Nephron progenitor cell (in vitro differentiated cells): ENCODE measurements at regions not wholly inside any gene's neighbourhood (a gene's known extent, or its start where the extent isn't known, plus 50 kb on each side); places are given as distances from the start of the nearest gene placed in this dataset.

ENCODE experiments used
- DNase-seq: peaks from one replicate; pipeline ENCODE4 v3.0.0; 2021
- H3K27ac Mint-ChIP-seq: 2 replicates; pipeline ENCODE4 v1.8.0; 2021; ENCODE audit warnings: mild to moderate bottlenecking, moderate library complexity, mixed read lengths
- H3K27me3 Mint-ChIP-seq: 2 replicates; pipeline ENCODE4 v1.8.0; 2021; ENCODE audit warnings: mild to moderate bottlenecking, low read depth, mixed read lengths; ENCODE audit not compliant: poor library complexity
- H3K36me3 Mint-ChIP-seq: 2 replicates; pipeline ENCODE4 v1.8.0; 2021; ENCODE audit warnings: low read depth, mixed read lengths
- H3K4me1 Mint-ChIP-seq: 2 replicates; pipeline ENCODE4 v1.8.0; 2021; ENCODE audit warnings: mixed read lengths
- H3K4me3 Mint-ChIP-seq: 2 replicates; pipeline ENCODE4 v1.8.0; 2021; ENCODE audit warnings: mild to moderate bottlenecking, moderate library complexity, mixed read lengths
- H3K9me3 Mint-ChIP-seq: 2 replicates; pipeline ENCODE4 v1.8.0; 2021; ENCODE audit warnings: mild to moderate bottlenecking, moderate library complexity, mixed read lengths
- TF ChIP-seq, protein P1 (sequence below): fragments of 200-600 bp; sonication (generic); IDR thresholded peaks from 2 replicates; pipeline ENCODE4 v1.5.0; 2021; ENCODE audit warnings: antibody characterized with exemption

DNA sequence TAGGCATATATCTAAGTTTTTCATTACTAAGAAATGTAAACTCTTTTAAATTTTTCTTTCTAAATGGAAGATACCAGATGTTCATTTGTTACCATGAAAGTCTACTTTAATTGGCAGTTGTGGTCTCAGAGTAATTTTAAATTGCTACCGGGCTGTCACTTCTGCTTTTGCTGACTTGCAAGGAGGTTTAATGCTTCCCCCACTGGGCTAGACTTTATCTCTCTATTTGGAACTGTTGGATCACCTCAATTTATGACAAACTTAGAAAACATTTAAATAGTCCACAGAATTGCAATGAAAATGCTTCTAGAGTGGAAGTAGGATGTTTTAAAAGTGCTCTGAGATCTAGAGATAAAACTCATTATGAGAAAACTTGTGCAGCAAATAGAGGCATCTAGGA lies 479.8 kb upstream of the GOT2 start:
- no peak for DNase-seq
- Mint-ChIP-seq H3K4me3 (no peak overlapping the region), H3K27me3 (peaks cover 3% of the 10 kb centered on the region), H3K36me3 (no peaks in the 10 kb centered on the region), H3K9me3 (no peaks in the 10 kb centered on the region), H3K4me1 (peaks cover 16% of the 10 kb centered on the region), H3K27ac (no peak overlapping the region)
- TF ChIP-seq, protein P1, sequence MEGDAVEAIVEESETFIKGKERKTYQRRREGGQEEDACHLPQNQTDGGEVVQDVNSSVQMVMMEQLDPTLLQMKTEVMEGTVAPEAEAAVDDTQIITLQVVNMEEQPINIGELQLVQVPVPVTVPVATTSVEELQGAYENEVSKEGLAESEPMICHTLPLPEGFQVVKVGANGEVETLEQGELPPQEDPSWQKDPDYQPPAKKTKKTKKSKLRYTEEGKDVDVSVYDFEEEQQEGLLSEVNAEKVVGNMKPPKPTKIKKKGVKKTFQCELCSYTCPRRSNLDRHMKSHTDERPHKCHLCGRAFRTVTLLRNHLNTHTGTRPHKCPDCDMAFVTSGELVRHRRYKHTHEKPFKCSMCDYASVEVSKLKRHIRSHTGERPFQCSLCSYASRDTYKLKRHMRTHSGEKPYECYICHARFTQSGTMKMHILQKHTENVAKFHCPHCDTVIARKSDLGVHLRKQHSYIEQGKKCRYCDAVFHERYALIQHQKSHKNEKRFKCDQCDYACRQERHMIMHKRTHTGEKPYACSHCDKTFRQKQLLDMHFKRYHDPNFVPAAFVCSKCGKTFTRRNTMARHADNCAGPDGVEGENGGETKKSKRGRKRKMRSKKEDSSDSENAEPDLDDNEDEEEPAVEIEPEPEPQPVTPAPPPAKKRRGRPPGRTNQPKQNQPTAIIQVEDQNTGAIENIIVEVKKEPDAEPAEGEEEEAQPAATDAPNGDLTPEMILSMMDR, result no peak

DNA sequence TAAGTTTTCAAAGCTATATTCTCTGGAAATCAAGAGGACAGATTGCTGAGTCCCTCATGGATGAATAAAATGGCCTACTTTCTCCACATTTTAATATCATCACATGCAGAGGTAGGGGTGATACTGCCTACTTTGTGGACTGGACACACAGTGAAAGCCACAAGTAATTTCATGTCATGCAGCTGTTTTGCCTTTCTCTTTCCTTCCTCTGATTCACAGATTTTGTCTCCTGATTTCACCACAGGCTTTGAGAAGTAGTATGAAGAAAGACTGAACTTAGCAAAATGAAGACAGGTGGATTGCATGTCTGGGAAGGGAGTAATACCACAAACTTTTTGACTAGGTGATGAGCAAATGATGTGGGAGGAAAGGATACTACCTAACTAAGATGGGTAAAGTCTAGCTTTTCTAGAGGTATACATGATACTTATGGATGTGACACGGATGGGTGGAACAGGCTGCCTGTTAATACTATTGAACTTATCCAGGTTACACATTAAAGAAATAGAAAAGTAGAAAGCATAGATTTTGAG lies 478.4 kb upstream of the GOT2 start:
- TF ChIP-seq, protein P1, result no peak
- peaks cover 16% of the 10 kb centered on the region for H3K4me1 Mint-ChIP-seq
- no peaks in the 10 kb centered on the region for H3K9me3 Mint-ChIP-seq
- no peak overlapping the region for H3K4me3 Mint-ChIP-seq
- H3K36me3 Mint-ChIP-seq, result no peaks in the 10 kb centered on the region
- DNase-seq, result no peak
- H3K27ac Mint-ChIP-seq, result no peak overlapping the region
- H3K27me3 Mint-ChIP-seq, result peaks cover 3% of the 10 kb centered on the region

DNA sequence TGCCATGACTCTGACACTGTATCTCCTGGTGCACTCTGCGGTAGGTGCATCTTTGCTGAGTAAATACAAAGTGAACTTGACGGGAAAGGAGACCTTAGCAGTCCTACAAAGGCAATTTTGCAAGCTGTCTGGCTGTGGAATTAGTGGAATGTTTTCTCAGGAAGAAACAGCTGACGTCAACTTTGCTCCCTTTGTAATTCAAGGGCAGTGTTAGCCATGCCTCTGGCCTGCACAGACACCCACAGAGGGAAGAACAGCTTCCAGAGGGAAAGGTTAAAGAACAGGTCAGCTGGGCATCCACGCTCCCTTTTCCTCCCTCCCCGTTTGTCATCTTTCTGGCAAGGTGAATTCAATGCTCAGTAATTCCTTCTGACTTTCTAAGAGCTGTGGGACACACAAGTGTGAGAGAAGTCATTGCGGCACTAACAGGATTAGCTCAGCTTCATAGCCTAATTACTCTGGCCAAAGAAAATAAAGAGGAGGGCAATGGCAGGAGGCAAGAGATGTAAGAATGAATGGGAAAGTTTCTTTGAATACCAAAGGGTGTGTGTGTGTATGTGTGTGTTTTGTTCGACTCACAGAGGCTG lies 476.9 kb upstream of the GOT2 start:
- Mint-ChIP-seq H3K27me3 (peaks cover 3% of the 10 kb centered on the region), H3K36me3 (no peaks in the 10 kb centered on the region), H3K4me1 (peaks cover 16% of the 10 kb centered on the region), H3K4me3 (no peak overlapping the region), H3K9me3 (no peaks in the 10 kb centered on the region), H3K27ac (peak overlapping the region; percentile 50)
- DNase-seq, result peak; percentile 20
- TF ChIP-seq, protein P1, result no peak

DNA sequence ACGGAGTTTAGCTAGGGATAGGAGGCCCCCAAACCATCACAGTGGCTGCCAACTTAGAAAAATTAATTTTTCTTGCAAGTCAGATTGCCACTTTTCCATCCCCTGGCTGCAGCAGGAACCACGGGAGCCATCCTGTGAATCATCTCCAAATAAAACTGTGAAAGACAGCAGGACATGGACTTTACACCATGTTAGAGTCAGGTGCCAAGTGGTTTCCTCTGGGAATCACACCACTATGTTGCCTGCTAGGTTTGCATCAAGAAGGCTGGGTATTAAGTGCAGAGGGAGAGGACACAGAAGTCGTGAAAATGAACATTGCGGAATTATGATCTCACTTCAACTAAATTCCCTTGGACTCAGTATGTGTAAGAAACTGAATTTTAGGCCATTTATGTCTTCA lies 471.3 kb upstream of the GOT2 start:
- DNase-seq, result no peak
- no peaks in the 10 kb centered on the region for H3K9me3 Mint-ChIP-seq
- TF ChIP-seq, protein P1, result no peak
- H3K27me3 Mint-ChIP-seq, result peaks cover 8% of the 10 kb centered on the region
- H3K36me3 Mint-ChIP-seq, result no peaks in the 10 kb centered on the region
- H3K4me1 Mint-ChIP-seq, result peaks cover 6% of the 10 kb centered on the region
- H3K27ac Mint-ChIP-seq, result no peak overlapping the region
- no peak overlapping the region for H3K4me3 Mint-ChIP-seq

DNA sequence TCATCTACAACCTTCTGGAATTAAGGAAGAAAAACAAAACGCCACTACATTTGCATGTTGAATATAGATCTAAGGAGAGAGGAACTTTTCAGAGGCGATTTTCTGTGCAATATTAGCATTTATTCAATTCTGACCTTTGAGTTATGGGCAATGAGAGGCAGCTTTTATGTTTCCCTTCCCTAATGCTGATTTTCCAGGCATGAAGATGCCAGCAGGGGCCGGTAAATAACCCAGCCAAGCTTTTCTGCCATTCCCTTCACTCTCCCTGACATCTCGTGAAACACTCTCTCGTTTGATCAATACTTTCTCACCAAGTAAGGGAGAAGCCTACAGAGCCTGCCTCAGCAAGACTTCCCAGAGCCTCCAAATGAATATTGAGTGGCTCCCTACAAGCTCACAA lies 470.5 kb upstream of the GOT2 start:
- Mint-ChIP-seq H3K27me3 (peaks cover 8% of the 10 kb centered on the region), H3K4me1 (peaks cover 5% of the 10 kb centered on the region), H3K36me3 (no peaks in the 10 kb centered on the region), H3K9me3 (no peaks in the 10 kb centered on the region), H3K27ac (no peak overlapping the region), H3K4me3 (no peak overlapping the region)
- DNase-seq, result no peak
- TF ChIP-seq, protein P1, result no peak

DNA sequence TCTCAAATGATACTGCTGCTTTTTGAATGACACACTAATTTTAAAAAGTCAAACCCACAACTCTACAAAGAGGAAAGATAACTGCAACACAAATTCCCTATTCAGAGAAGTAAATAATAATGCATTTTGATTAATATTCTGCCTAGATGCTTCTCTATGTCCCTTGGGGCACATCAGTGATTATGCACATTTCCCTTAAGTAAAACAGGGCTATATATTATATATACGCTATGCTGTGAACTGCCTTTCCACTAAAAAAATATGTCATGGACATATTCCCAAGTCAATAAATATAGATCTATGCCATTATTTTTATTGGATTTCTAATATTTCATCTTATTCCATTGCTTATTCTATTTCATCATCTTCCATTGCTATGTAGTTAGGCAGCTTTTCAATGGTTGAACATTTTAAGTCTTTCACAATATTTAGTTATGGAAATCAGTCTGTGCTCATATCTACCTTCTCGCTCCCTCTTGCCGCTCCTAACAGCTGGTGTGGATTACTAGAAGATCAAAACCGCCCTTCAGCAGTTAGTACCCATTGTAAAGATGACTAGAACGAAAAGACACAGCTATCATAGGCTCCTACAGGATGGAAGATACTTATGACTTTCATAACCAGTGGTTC lies 468.2 kb upstream of the GOT2 start:
- Mint-ChIP-seq H3K4me1 (peaks cover 5% of the 10 kb centered on the region), H3K9me3 (no peaks in the 10 kb centered on the region), H3K27ac (no peak overlapping the region), H3K36me3 (no peaks in the 10 kb centered on the region), H3K4me3 (no peak overlapping the region), H3K27me3 (peaks cover 8% of the 10 kb centered on the region)
- TF ChIP-seq, protein P1, result no peak
- DNase-seq, result no peak
